HPDE6-E6E7 (cell line): ENCODE measurements at regions not wholly inside any gene's neighbourhood (a gene's known extent, or its start where the extent isn't known, plus 50 kb on each side); places are given as distances from the start of the nearest gene placed in this dataset.

Experiments used
- DNase-seq: peaks from one replicate; pipeline ENCODE4 v3.0.0; 2011; ENCODE audit warnings: missing footprints; ENCODE audit errors: extremely low spot score

DNA sequence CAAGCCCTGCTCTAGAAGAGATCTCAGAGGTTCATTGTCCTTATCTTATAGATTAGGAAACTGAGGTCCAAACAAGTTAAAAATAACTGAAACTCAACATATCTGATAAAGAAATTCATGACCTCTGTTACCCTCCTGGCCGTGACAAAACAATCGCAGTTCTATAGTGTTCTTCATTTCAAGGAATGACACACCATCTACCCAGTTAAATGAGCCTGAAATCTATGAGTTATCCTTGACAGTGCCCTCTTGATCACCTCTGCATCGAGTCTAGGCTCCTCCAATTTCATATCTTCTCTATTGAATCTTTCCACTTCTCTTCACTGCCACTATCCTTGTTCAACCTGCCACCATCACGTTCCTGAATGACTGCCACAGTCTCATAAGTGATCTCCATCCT lies 325.3 kb upstream of the TEX13C start:
- DNase-seq: no peak

- no peak for DNase-seq
Measured at GRCh38 chrX:125003746-125004446, 315.8 kb upstream of the TEX13C start.

GRCh38 chrX:125004799-125005198 lies 314.9 kb upstream of the TEX13C start:
- no peak for DNase-seq

DNA sequence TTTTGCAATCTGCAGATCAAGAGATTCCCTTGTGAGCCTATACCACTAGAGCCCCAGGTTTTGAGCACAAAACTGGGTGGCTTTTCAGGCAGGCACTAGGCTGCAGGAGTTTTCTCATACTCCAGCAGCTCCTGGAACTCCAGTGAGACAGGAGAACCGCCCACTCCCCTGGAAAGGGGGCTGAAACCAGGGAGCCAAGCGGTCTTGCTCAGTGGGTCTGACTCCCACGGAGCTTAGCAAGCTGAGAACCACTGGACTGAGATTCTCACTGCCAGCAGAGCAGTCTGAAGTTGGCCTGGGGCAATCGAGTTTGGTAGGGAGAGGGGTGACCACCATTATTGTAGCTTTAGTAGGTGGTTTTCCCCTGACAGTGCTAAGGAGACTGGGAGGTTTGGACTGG lies 313.8 kb upstream of the TEX13C start:
- DNase-seq: no peak

DNA sequence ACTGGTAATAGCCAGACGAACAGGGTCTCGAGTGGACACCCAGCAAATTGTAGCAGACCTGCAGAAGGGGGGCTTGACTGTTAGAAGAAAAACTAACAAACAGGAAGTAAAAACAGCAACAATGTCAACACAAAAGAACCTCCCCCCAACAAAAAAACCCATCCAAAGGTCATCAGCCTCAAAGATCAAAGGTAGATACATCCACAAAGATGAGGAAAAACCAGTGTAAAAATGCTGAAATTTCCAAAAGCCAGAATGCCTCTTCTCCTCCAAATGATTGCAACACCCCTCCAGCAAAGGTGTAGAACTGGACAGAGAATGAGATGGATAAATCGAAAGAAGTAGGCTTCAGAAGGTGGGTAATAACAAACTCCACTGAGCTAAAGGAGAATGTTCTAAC lies 313.0 kb upstream of the TEX13C start:
- DNase-seq: no peak

- no peak for DNase-seq
Measured at GRCh38 chrX:125012585-125012984, 307.1 kb upstream of the TEX13C start.

DNA sequence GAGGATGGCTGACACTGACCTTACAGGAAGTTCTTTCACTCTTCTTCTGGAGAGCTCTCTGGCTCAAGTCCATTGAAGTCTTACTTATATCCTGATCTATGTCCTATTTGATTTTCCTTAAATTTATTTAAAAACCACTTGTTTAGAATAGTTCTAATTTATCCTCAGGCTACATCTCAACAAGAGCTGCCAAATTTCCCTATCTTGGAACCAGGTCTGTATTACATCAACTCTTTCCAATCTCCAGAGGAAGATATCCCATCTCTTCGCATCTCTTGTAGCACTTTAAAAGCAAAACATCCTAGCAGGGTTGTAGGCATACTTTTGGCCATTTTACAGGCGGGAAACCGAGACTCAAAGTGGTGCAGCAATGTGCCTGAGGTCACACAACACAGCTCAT lies 290.5 kb upstream of the TEX13C start:
- DNase-seq: no peak
